ENCODE measurements at regions not wholly inside any gene's neighbourhood (a gene's known extent, or its start where the extent isn't known, plus 50 kb on each side); places are given as distances from the start of the nearest gene placed in this dataset.

- peaks cover 0 to 2% of the 10 kb centered on the region in 2 donors for H3K9me3 Mint-ChIP-seq
- H3K27ac Mint-ChIP-seq = no peak overlapping the region
- no peak for ATAC-seq (replicated peaks)
- H3K4me3 Mint-ChIP-seq = no peak overlapping the region
- H3K27me3 Mint-ChIP-seq = peaks cover 0 to 6% of the 10 kb centered on the region in 2 donors
- no peaks in the 10 kb centered on the region for H3K36me3 Mint-ChIP-seq
- no peaks in the 10 kb centered on the region for H3K4me1 Mint-ChIP-seq
- no peak for DNase-seq
Measured at GRCh38 chr2:19746137-19746600, 155.6 kb downstream of the TTC32 start.

GRCh38 chr2:19745318-19746136 lies 156.3 kb downstream of the TTC32 start:
- ATAC-seq (replicated peaks) (peak in 1 of 2 donors; percentile 20), DNase-seq (no peak)
- Mint-ChIP-seq H3K27ac (no peak overlapping the region), H3K36me3 (no peaks in the 10 kb centered on the region), H3K9me3 (peaks cover 0 to 2% of the 10 kb centered on the region in 2 donors), H3K27me3 (peaks cover 0 to 5% of the 10 kb centered on the region in 2 donors), H3K4me1 (no peaks in the 10 kb centered on the region), H3K4me3 (no peak overlapping the region)

- H3K4me3 Mint-ChIP-seq = no peak overlapping the region
- no peaks in the 10 kb centered on the region for H3K36me3 Mint-ChIP-seq
- DNase-seq = no peak
- peaks cover 0 to 2% of the 10 kb centered on the region in 2 donors for H3K9me3 Mint-ChIP-seq
- H3K27me3 Mint-ChIP-seq = no peaks in the 10 kb centered on the region
- no peak for ATAC-seq (replicated peaks)
- H3K4me1 Mint-ChIP-seq = no peaks in the 10 kb centered on the region
- no peak overlapping the region for H3K27ac Mint-ChIP-seq
Measured at GRCh38 chr2:19744456-19745199, 157.2 kb downstream of the TTC32 start.

GRCh38 chr2:19743641-19744040 lies 158.1 kb downstream of the TTC32 start:
- Mint-ChIP-seq H3K36me3 (no peaks in the 10 kb centered on the region), H3K4me3 (no peak overlapping the region), H3K9me3 (peaks cover 0 to 2% of the 10 kb centered on the region in 2 donors), H3K4me1 (no peaks in the 10 kb centered on the region), H3K27me3 (no peaks in the 10 kb centered on the region), H3K27ac (no peak overlapping the region)
- DNase-seq (no peak), ATAC-seq (replicated peaks) (no peak)

GRCh38 chr2:19742872-19743271 lies 158.9 kb downstream of the TTC32 start:
- H3K4me3 Mint-ChIP-seq = no peak overlapping the region
- H3K36me3 Mint-ChIP-seq = no peaks in the 10 kb centered on the region
- H3K4me1 Mint-ChIP-seq = no peaks in the 10 kb centered on the region
- no peak for ATAC-seq (replicated peaks)
- H3K9me3 Mint-ChIP-seq = peaks cover 0 to 2% of the 10 kb centered on the region in 2 donors
- no peak overlapping the region for H3K27ac Mint-ChIP-seq
- peaks cover 0 to 3% of the 10 kb centered on the region in 2 donors for H3K27me3 Mint-ChIP-seq
- no peak for DNase-seq

GRCh38 chr2:19739256-19739655 lies 162.5 kb downstream of the TTC32 start:
- H3K27ac Mint-ChIP-seq = no peak overlapping the region
- H3K4me1 Mint-ChIP-seq = no peaks in the 10 kb centered on the region
- no peaks in the 10 kb centered on the region for H3K36me3 Mint-ChIP-seq
- DNase-seq = no peak
- peaks cover 6 to 8% of the 10 kb centered on the region in 2 donors for H3K27me3 Mint-ChIP-seq
- no peaks in the 10 kb centered on the region for H3K9me3 Mint-ChIP-seq
- no peak for ATAC-seq (replicated peaks)
- no peak overlapping the region for H3K4me3 Mint-ChIP-seq

- no peak for DNase-seq
- Mint-ChIP-seq H3K9me3 (no peaks in the 10 kb centered on the region), H3K4me1 (no peaks in the 10 kb centered on the region), H3K27me3 (peaks cover 6 to 8% of the 10 kb centered on the region in 2 donors), H3K27ac (no peak overlapping the region), H3K36me3 (no peaks in the 10 kb centered on the region), H3K4me3 (no peak overlapping the region)
- ATAC-seq (replicated peaks) = no peak
Measured at GRCh38 chr2:19738707-19739106, 163.1 kb downstream of the TTC32 start.

GRCh38 chr2:19736191-19736831 lies 165.5 kb downstream of the TTC32 start:
- H3K27me3 Mint-ChIP-seq = peaks cover 6 to 15% of the 10 kb centered on the region in 2 donors
- ATAC-seq (replicated peaks) (no peak), DNase-seq (no peak)
- no peaks in the 10 kb centered on the region for H3K36me3 Mint-ChIP-seq
- no peaks in the 10 kb centered on the region for H3K4me1 Mint-ChIP-seq
- H3K9me3 Mint-ChIP-seq = no peaks in the 10 kb centered on the region
- no peak overlapping the region for H3K4me3 Mint-ChIP-seq
- H3K27ac Mint-ChIP-seq = no peak overlapping the region

- H3K36me3 Mint-ChIP-seq = no peaks in the 10 kb centered on the region
- H3K4me3 Mint-ChIP-seq = no peak overlapping the region
- ATAC-seq (replicated peaks) (no peak), DNase-seq (no peak)
- peaks cover 6 to 15% of the 10 kb centered on the region in 2 donors for H3K27me3 Mint-ChIP-seq
- H3K9me3 Mint-ChIP-seq = no peaks in the 10 kb centered on the region
- no peak overlapping the region for H3K27ac Mint-ChIP-seq
- no peaks in the 10 kb centered on the region for H3K4me1 Mint-ChIP-seq
Measured at GRCh38 chr2:19733951-19734425, 167.8 kb downstream of the TTC32 start.

- no peak overlapping the region for H3K27ac Mint-ChIP-seq
- no peaks in the 10 kb centered on the region for H3K9me3 Mint-ChIP-seq
- peaks cover 11 to 15% of the 10 kb centered on the region in 2 donors for H3K27me3 Mint-ChIP-seq
- H3K4me3 Mint-ChIP-seq = no peak overlapping the region
- DNase-seq (no peak), ATAC-seq (replicated peaks) (no peak)
- H3K36me3 Mint-ChIP-seq = no peaks in the 10 kb centered on the region
- H3K4me1 Mint-ChIP-seq = no peaks in the 10 kb centered on the region
Measured at GRCh38 chr2:19733390-19733789, 168.4 kb downstream of the TTC32 start.

GRCh38 chr2:19732255-19732654 lies 169.5 kb downstream of the TTC32 start:
- DNase-seq (no peak), ATAC-seq (replicated peaks) (no peak)
- Mint-ChIP-seq H3K36me3 (no peaks in the 10 kb centered on the region), H3K27ac (no peak overlapping the region), H3K4me1 (no peaks in the 10 kb centered on the region), H3K9me3 (no peaks in the 10 kb centered on the region), H3K4me3 (no peak overlapping the region), H3K27me3 (peaks cover 11% of the 10 kb centered on the region in 2 donors)

GRCh38 chr2:19731515-19731914 lies 170.3 kb downstream of the TTC32 start:
- no peak for DNase-seq
- H3K9me3 Mint-ChIP-seq = no peaks in the 10 kb centered on the region
- H3K27me3 Mint-ChIP-seq = peaks cover 11% of the 10 kb centered on the region in 2 donors
- no peak for ATAC-seq (replicated peaks)
- H3K27ac Mint-ChIP-seq = no peak overlapping the region
- no peaks in the 10 kb centered on the region for H3K4me1 Mint-ChIP-seq
- H3K36me3 Mint-ChIP-seq = no peaks in the 10 kb centered on the region
- H3K4me3 Mint-ChIP-seq = no peak overlapping the region

GRCh38 chr2:19731037-19731436 lies 170.7 kb downstream of the TTC32 start:
- no peak overlapping the region for H3K27ac Mint-ChIP-seq
- ATAC-seq (replicated peaks) = no peak

GRCh38 chr2:19728125-19728524 lies 173.7 kb downstream of the TTC32 start:
- no peak overlapping the region for H3K27ac Mint-ChIP-seq
- no peak overlapping the region for H3K4me3 Mint-ChIP-seq
- no peaks in the 10 kb centered on the region for H3K36me3 Mint-ChIP-seq
- H3K27me3 Mint-ChIP-seq = peaks cover 5 to 7% of the 10 kb centered on the region in 2 donors
- H3K4me1 Mint-ChIP-seq = no peaks in the 10 kb centered on the region
- no peak for ATAC-seq (replicated peaks)
- no peak for DNase-seq
- no peaks in the 10 kb centered on the region for H3K9me3 Mint-ChIP-seq

More at GRCh38 chr2:19731037-19731436, 170.7 kb downstream of the TTC32 start:
- H3K36me3 Mint-ChIP-seq = no peaks in the 10 kb centered on the region
- H3K4me3 Mint-ChIP-seq = no peak overlapping the region
- H3K4me1 Mint-ChIP-seq = no peaks in the 10 kb centered on the region
- H3K27me3 Mint-ChIP-seq = peaks cover 11% of the 10 kb centered on the region in 2 donors
- no peaks in the 10 kb centered on the region for H3K9me3 Mint-ChIP-seq
- no peak for DNase-seq

All from stimulated activated naive B cell treated with anti-CD40 and anti-IgM and Interleukin-4, amounts not matched to agents 10 μg/mL and 1 μg/mL and 100 μg/mL, for 72 hours (primary cell).